ENCODE measurements at regions not wholly inside any gene's neighbourhood (a gene's known extent, or its start where the extent isn't known, plus 50 kb on each side); places are given as distances from the start of the nearest gene placed in this dataset.

DNA sequence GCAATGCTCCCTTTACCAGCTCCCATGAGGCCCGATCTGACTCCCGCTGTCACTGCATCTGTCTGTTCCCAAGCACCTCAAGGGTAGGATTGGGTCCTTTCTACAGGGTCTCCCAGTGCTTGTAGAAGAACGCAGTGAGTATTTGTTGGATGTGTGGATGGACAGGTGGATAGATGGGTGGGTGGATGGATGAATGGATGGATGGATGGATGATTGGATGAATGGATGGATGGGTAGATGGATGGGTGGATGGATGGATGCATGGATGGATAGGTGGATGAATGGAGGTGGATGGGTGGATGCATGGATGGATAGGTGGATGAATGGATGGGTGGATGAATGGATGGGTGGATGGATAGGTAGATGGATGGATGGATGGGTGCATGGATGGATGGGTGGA, 91.6 kb downstream of the HS1BP3 start:
- no peak overlapping the region for H3K9ac ChIP-seq
- H3K79me2 ChIP-seq (ENCODE audit: low read depth): no peaks in the 10 kb centered on the region
- no peaks in the 10 kb centered on the region for H3K9me3 ChIP-seq (ENCODE audit: low read depth)
- Mint-ChIP-seq H3K9me3 (peaks cover 4% of the 10 kb centered on the region), H3K27ac (no peak overlapping the region), H3K4me1 (peaks cover 53% of the 10 kb centered on the region), H3K27me3 (ENCODE audit: insufficient read depth, low read depth) (peaks cover 8% of the 10 kb centered on the region), H3K4me3 (peak overlapping the region; percentile 19), H3K36me3 (no peaks in the 10 kb centered on the region)
- H3K27me3 ChIP-seq: peaks cover 15% of the 10 kb centered on the region
- no peak overlapping the region for H2AFZ ChIP-seq (replicated peaks)
- no peak overlapping the region for H3K27ac ChIP-seq
- H3K36me3 ChIP-seq: no peaks in the 10 kb centered on the region
- no peaks in the 10 kb centered on the region for H4K20me1 ChIP-seq (ENCODE audit: low read depth)
- H3K4me1 ChIP-seq: peaks cover 19% of the 10 kb centered on the region
- no peak for TF ChIP-seq EZH2 (IDR thresholded peaks at IDR 0.05)
- TF ChIP-seq EZH2phosphoT487 (IDR thresholded peaks at IDR 0.05): no peak
- TF ChIP-seq, protein P1, sequence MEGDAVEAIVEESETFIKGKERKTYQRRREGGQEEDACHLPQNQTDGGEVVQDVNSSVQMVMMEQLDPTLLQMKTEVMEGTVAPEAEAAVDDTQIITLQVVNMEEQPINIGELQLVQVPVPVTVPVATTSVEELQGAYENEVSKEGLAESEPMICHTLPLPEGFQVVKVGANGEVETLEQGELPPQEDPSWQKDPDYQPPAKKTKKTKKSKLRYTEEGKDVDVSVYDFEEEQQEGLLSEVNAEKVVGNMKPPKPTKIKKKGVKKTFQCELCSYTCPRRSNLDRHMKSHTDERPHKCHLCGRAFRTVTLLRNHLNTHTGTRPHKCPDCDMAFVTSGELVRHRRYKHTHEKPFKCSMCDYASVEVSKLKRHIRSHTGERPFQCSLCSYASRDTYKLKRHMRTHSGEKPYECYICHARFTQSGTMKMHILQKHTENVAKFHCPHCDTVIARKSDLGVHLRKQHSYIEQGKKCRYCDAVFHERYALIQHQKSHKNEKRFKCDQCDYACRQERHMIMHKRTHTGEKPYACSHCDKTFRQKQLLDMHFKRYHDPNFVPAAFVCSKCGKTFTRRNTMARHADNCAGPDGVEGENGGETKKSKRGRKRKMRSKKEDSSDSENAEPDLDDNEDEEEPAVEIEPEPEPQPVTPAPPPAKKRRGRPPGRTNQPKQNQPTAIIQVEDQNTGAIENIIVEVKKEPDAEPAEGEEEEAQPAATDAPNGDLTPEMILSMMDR (IDR thresholded peaks at IDR 0.05): no peak
- H3F3A ChIP-seq (ENCODE audit: low read depth): peaks cover 7% of the 10 kb centered on the region
- DNase-seq (ENCODE audit: low spot score): no peak
- H3K4me3 ChIP-seq: no peak overlapping the region
- no peak overlapping the region for H3K4me2 ChIP-seq

DNA sequence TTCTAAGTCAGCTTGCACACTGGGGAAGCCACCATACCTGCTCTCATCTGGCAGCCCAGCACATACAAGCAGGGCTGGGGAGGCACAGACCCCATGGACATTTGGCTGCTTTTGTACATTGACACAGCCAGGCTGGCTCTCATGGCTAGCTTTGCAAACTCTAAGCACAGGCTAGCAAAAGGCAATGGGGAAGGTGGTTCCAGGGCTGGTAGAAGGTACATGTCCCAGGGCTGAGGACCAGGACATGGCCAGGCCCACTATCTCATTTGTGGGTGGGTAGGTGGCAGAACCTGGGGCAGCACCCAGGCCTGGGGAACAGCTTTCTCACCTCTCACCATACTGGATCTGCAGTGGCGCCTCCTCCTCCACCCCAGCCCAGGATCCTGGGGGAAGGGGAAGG, 90.9 kb downstream of the HS1BP3 start:
- H2AFZ ChIP-seq (replicated peaks): no peak overlapping the region
- H3K9me3 ChIP-seq (ENCODE audit: low read depth): no peaks in the 10 kb centered on the region
- Mint-ChIP-seq H3K36me3 (no peaks in the 10 kb centered on the region), H3K4me3 (no peak overlapping the region), H3K27ac (peak overlapping the region; percentile 42), H3K4me1 (peaks cover 56% of the 10 kb centered on the region), H3K27me3 (ENCODE audit: insufficient read depth, low read depth) (peaks cover 8% of the 10 kb centered on the region), H3K9me3 (peaks cover under 1% of the 10 kb centered on the region)
- peaks cover 19% of the 10 kb centered on the region for H3K4me1 ChIP-seq
- peaks cover 22% of the 10 kb centered on the region for H3K27me3 ChIP-seq
- no peaks in the 10 kb centered on the region for H3K36me3 ChIP-seq
- TF ChIP-seq EZH2phosphoT487 (IDR thresholded peaks at IDR 0.05): no peak
- TF ChIP-seq EZH2 (IDR thresholded peaks at IDR 0.05): no peak
- TF ChIP-seq, protein P1 (IDR thresholded peaks at IDR 0.05): no peak
- no peak overlapping the region for H3K4me2 ChIP-seq
- H4K20me1 ChIP-seq (ENCODE audit: low read depth): no peaks in the 10 kb centered on the region
- peaks cover 7% of the 10 kb centered on the region for H3F3A ChIP-seq (ENCODE audit: low read depth)
- no peak for DNase-seq (ENCODE audit: low spot score)
- no peaks in the 10 kb centered on the region for H3K79me2 ChIP-seq (ENCODE audit: low read depth)
- no peak overlapping the region for H3K9ac ChIP-seq
- no peak overlapping the region for H3K27ac ChIP-seq
- H3K4me3 ChIP-seq: no peak overlapping the region

DNA sequence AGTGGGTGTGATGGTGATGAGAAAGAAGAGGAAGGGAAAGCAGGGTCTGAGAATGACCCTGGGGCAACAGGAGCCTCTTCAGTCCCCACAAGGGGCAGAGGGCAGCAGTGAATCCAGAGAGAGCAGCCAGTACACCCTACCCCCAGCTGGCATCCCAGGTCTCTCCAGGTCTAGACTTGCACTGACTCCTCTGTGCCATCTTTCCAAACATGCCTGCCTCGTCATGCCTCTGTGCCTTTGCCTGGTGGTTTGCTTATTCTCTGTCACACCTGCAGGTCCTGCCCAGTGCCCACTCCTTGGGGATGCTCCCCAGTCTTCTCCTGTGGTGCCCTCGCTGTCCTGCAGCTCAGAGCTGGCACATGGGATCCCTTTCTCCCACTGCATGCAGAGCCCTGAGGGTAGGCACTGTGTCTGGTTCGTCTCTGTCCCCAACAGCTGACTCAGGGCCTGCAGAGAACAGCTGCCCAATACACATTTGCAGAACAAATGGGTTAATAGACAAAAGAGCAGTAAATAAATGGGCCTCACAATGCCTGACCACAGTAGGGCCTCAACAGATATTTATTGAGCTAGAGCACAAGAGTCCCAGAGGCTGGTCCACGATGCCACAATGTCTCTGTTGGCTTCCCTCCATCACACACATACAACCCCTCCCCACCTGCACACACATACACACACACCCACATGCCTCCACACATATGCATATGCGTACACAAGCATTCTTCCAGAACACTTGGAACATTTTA, 89.8 kb downstream of the HS1BP3 start:
- Mint-ChIP-seq H3K27me3 (ENCODE audit: insufficient read depth, low read depth) (peaks cover 11% of the 10 kb centered on the region), H3K4me1 (peaks cover 67% of the 10 kb centered on the region), H3K4me3 (no peak overlapping the region), H3K9me3 (no peaks in the 10 kb centered on the region), H3K36me3 (no peaks in the 10 kb centered on the region), H3K27ac (peak overlapping the region; percentile 74)
- DNase-seq (ENCODE audit: low spot score): no peak
- H3K9ac ChIP-seq: no peak overlapping the region
- TF ChIP-seq EZH2phosphoT487 (IDR thresholded peaks at IDR 0.05) (no peak), EZH2 (IDR thresholded peaks at IDR 0.05) (no peak)
- TF ChIP-seq, protein P1 (IDR thresholded peaks at IDR 0.05): no peak
- H3K79me2 ChIP-seq (ENCODE audit: low read depth): no peaks in the 10 kb centered on the region
- no peak overlapping the region for H2AFZ ChIP-seq (replicated peaks)
- H4K20me1 ChIP-seq (ENCODE audit: low read depth): no peaks in the 10 kb centered on the region
- peaks cover 7% of the 10 kb centered on the region for H3F3A ChIP-seq (ENCODE audit: low read depth)
- no peaks in the 10 kb centered on the region for H3K9me3 ChIP-seq (ENCODE audit: low read depth)
- H3K27ac ChIP-seq: no peak overlapping the region
- H3K4me3 ChIP-seq: no peak overlapping the region
- H3K4me2 ChIP-seq: no peak overlapping the region
- peaks cover 19% of the 10 kb centered on the region for H3K4me1 ChIP-seq
- H3K27me3 ChIP-seq: peaks cover 32% of the 10 kb centered on the region
- no peaks in the 10 kb centered on the region for H3K36me3 ChIP-seq

Data from neural progenitor cell (in vitro differentiated cells).